Activated T-helper 17 cell treated with anti-CD3 and anti-CD28 coated beads, Interleukin-2, amount 50 U/mL, for 72 hours (primary cell): ENCODE measurements at regions not wholly inside any gene's neighbourhood (a gene's known extent, or its start where the extent isn't known, plus 50 kb on each side); places are given as distances from the start of the nearest gene placed in this dataset.
"Not testable (repeated sequence)": the region's sequence is repeated elsewhere in the genome, so short reads cannot be mapped to it uniquely, and the experiment has no call there.

ENCODE experiments used
- ATAC-seq: fragments of 150-1000 bp; cut with Tn5 transposase; replicated peaks from 2 replicates; pipeline ENCODE4 v1.10.0; 2021; ENCODE audit warnings: mild to moderate bottlenecking, moderate library complexity
- H3K27ac Mint-ChIP-seq: one replicate; pipeline ENCODE4 v1.8.0; 2022; ENCODE audit warnings: mixed read lengths
- H3K27me3 Mint-ChIP-seq: one replicate; pipeline ENCODE4 v1.8.0; 2022; ENCODE audit warnings: mixed read lengths
- H3K36me3 Mint-ChIP-seq: one replicate; pipeline ENCODE4 v1.8.0; 2022; ENCODE audit warnings: low read depth, mild to moderate bottlenecking, mixed read lengths
- H3K4me1 Mint-ChIP-seq: one replicate; pipeline ENCODE4 v1.8.0; 2022; ENCODE audit warnings: mixed read lengths
- H3K4me3 Mint-ChIP-seq: one replicate; pipeline ENCODE4 v1.8.0; 2022; ENCODE audit warnings: mild to moderate bottlenecking, mixed read lengths
- H3K9me3 Mint-ChIP-seq: one replicate; pipeline ENCODE4 v1.8.0; 2022; ENCODE audit warnings: mixed read lengths

DNA sequence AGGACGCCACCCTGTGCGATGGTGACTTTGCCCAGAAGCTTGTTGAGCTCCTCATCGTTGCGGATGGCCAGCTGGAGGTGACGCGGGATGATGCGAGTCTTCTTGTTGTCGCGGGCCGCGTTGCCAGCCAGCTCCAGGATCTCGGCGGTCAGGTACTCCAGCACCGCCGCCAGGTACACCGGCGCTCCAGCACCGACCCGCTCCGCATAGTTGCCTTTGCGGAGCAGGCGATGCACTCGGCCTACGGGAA lies 97.9 kb downstream of the OR2B2 start:
- Mint-ChIP-seq H3K4me3 (peak overlapping the region; percentile 89), H3K36me3 (peaks cover 26% of the 10 kb centered on the region), H3K27ac (peak overlapping the region; percentile 91)
- not testable (repeated sequence) for H3K27me3 Mint-ChIP-seq, H3K4me1 Mint-ChIP-seq, H3K9me3 Mint-ChIP-seq
- peak; percentile 19 for ATAC-seq

- peaks cover 28% of the 10 kb centered on the region for H3K36me3 Mint-ChIP-seq
- peak overlapping the region; percentile 89 for H3K4me3 Mint-ChIP-seq
- no peak for ATAC-seq
- H3K9me3 Mint-ChIP-seq: no peaks in the 10 kb centered on the region
- no peak overlapping the region for H3K27ac Mint-ChIP-seq
- peaks cover 5% of the 10 kb centered on the region for H3K4me1 Mint-ChIP-seq
- H3K27me3 Mint-ChIP-seq: no peaks in the 10 kb centered on the region
Observed at GRCh38 chr6:27812805-27813492, 99.2 kb downstream of the OR2B2 start.

DNA sequence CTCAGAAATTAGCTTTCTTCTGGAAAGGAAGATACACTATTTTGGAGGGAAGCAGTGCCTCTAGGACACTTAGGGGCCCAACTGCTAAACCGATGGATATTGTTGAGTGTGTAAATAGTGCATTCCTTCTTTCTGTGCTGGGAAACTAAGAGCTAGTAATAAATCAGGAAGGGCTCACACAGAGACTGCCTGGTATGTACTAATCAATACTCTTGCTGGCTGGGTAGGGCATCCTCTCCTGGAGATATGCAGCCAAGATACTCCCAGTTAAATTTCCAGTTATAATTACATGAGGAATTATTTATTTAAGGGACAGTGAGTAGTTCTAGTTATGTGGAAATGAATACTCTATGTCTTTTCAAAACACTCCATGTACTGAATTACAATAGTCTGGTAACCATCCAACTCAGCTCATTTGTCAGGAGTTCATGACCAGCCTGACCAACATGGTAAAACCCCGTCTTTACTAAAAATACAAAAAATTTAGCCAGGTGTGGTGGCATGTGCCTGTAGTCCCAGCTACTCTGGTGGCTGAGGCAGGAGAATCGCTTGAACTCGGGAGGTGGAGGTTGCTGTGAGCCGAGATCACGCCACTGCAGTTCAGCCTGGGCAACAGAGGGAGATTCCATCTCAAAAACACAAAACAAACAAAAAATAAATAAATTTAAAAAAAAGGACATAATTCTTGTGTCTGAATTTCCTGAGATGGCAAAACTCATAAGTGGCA lies 100.0 kb downstream of the OR2B2 start:
- Mint-ChIP-seq H3K9me3 (no peaks in the 10 kb centered on the region), H3K4me3 (peak overlapping the region; percentile 89), H3K27me3 (no peaks in the 10 kb centered on the region), H3K27ac (no peak overlapping the region), H3K36me3 (peaks cover 34% of the 10 kb centered on the region), H3K4me1 (peaks cover 10% of the 10 kb centered on the region)
- no peak for ATAC-seq

DNA sequence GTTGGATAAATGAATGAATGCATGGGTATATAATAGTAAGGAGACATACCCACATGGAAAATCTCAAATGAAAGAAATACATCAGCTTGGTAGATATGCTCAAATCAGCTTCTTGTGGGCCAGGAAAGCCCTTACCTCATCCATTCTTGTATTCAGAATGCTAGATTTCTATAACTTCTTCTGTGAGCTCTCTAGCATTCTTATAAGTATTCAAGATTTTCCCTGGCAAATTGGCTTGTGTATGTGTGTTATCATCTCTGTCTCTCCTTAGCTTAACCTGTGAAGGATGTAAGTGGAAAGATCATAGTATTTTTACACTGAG lies 100.8 kb downstream of the OR2B2 start:
- peak overlapping the region; percentile 91 for H3K27ac Mint-ChIP-seq
- peaks cover 14% of the 10 kb centered on the region for H3K4me1 Mint-ChIP-seq
- H3K9me3 Mint-ChIP-seq: no peaks in the 10 kb centered on the region
- H3K36me3 Mint-ChIP-seq: peaks cover 39% of the 10 kb centered on the region
- ATAC-seq: no peak
- H3K4me3 Mint-ChIP-seq: peak overlapping the region; percentile 96
- no peaks in the 10 kb centered on the region for H3K27me3 Mint-ChIP-seq

- H3K4me3 Mint-ChIP-seq: peak overlapping the region; percentile 96
- H3K9me3 Mint-ChIP-seq: no peaks in the 10 kb centered on the region
- H3K4me1 Mint-ChIP-seq: peaks cover 14% of the 10 kb centered on the region
- peaks cover 39% of the 10 kb centered on the region for H3K36me3 Mint-ChIP-seq
- H3K27me3 Mint-ChIP-seq: no peaks in the 10 kb centered on the region
- peak overlapping the region; percentile 91 for H3K27ac Mint-ChIP-seq
- no peak for ATAC-seq
Observed at GRCh38 chr6:27810768-27811450, 101.3 kb downstream of the OR2B2 start.

GRCh38 chr6:27809939-27810767 lies 102.0 kb downstream of the OR2B2 start:
- Mint-ChIP-seq H3K27ac (peak overlapping the region; percentile 91), H3K4me1 (peaks cover 17% of the 10 kb centered on the region), H3K27me3 (no peaks in the 10 kb centered on the region), H3K36me3 (peaks cover 39% of the 10 kb centered on the region), H3K4me3 (peak overlapping the region; percentile 96), H3K9me3 (no peaks in the 10 kb centered on the region)
- peak; percentile 46 for ATAC-seq

- Mint-ChIP-seq H3K27me3 (no peaks in the 10 kb centered on the region), H3K36me3 (peaks cover 31% of the 10 kb centered on the region), H3K9me3 (no peaks in the 10 kb centered on the region), H3K4me1 (peaks cover 13% of the 10 kb centered on the region), H3K4me3 (peak overlapping the region; percentile 96), H3K27ac (peak overlapping the region; percentile 96)
- no peak for ATAC-seq
Observed at GRCh38 chr6:27809067-27809938, 102.9 kb downstream of the OR2B2 start.

DNA sequence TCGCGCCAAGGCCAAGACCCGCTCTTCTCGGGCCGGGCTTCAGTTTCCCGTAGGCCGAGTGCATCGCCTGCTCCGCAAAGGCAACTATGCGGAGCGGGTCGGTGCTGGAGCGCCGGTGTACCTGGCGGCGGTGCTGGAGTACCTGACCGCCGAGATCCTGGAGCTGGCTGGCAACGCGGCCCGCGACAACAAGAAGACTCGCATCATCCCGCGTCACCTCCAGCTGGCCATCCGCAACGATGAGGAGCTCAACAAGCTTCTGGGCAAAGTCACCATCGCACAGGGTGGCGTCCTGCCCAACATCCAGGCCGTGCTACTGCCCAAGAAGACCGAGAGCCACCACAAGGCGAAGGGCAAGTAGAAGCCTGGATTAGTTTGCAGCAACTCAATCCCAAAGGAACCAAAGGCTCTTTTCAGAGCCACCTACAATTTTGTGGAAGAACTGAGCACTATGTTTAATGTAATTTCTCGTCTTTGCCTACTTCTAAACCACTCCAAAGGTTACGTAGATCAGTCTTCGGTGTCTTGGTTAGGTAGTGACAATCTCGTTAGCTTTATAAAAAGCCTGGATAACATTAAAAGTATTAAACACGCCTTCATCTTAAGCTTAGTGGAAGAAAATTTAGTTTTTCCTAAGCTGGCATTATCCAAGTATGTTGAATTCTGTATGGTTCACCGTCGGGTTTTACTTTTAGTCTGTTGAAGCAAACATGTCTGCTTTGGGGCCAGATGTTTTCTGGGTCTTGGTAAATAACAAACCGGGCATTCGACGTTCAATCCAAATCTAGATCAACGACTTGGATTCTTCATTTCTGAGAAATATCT lies 103.7 kb downstream of the OR2B2 start:
- Mint-ChIP-seq H3K27ac (peak overlapping the region; percentile 96), H3K4me3 (peak overlapping the region; percentile 96), H3K36me3 (peaks cover 27% of the 10 kb centered on the region), H3K4me1 (peaks cover 13% of the 10 kb centered on the region)
- ATAC-seq: peak; percentile 0
- H3K27me3 Mint-ChIP-seq, H3K9me3 Mint-ChIP-seq: not testable (repeated sequence)

DNA sequence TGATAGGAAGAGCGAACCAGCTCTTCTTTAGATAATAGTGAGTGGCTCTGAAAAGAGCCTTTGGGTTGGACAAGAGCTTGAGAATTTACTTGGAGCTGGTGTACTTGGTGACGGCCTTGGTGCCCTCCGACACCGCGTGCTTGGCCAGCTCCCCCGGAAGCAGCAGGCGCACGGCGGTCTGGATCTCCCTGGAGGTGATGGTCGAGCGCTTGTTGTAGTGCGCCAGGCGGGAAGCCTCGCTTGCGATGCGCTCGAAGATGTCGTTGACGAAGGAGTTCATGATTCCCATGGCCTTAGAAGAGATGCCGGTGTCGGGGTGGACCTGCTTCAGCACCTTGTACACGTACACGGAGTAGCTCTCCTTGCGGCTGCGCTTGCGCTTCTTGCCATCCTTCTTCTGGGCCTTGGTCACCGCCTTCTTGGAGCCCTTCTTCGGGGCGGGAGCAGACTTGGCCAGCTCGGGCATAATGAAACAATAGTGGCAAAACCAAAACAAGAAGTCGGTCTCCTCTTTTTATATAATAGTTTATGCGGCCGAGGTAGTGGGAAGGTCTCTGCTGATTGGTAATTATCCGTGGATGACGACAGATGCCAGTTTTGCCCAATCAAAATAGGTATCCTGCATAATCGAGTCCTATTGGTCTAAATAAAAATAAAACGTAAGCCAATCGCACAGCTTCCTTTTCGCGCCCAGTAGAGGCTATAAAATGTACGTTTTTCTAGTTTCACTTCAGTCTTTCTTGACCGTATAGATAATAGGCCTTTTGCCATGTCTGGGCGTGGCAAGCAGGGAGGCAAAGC lies 104.6 kb downstream of the OR2B2 start:
- not testable (repeated sequence) for H3K27me3 Mint-ChIP-seq

GRCh38 chr6:27806981-27807440 lies 105.2 kb downstream of the OR2B2 start:
- H3K4me1 Mint-ChIP-seq: peaks cover 13% of the 10 kb centered on the region
- peaks cover 27% of the 10 kb centered on the region for H3K36me3 Mint-ChIP-seq
- no peaks in the 10 kb centered on the region for H3K9me3 Mint-ChIP-seq
- H3K27ac Mint-ChIP-seq: peak overlapping the region; percentile 96
- H3K4me3 Mint-ChIP-seq: peak overlapping the region; percentile 96
- no peak for ATAC-seq
- H3K27me3 Mint-ChIP-seq: no peaks in the 10 kb centered on the region

More for the DNA sequence above, 104.6 kb downstream of the OR2B2 start:
- peak overlapping the region; percentile 96 for H3K4me3 Mint-ChIP-seq
- ATAC-seq: peak; percentile 80
- H3K36me3 Mint-ChIP-seq: peaks cover 27% of the 10 kb centered on the region
- H3K27ac Mint-ChIP-seq: peak overlapping the region; percentile 96
- peaks cover 13% of the 10 kb centered on the region for H3K4me1 Mint-ChIP-seq
- not testable (repeated sequence) for H3K9me3 Mint-ChIP-seq

DNA sequence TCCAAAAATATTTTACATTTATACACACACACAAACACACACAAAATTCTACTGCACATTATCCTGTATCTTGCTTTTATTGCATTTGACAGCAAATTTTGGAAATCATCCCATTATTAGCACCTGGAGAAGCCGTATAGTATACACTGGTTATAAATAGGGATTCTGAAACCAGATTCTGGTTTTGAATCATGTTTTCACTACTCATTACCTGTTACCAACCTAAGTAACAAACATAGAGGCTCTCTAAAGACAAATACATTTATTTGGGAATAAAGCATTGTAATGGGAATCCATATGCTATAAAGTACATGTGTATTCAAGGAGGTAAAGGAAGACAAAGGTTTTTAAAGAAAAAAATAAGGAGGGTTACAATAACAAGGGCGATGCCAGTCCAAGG lies 106.8 kb downstream of the OR2B2 start:
- no peaks in the 10 kb centered on the region for H3K27me3 Mint-ChIP-seq
- H3K27ac Mint-ChIP-seq: no peak overlapping the region
- H3K36me3 Mint-ChIP-seq: peaks cover 21% of the 10 kb centered on the region
- peaks cover 13% of the 10 kb centered on the region for H3K4me1 Mint-ChIP-seq
- peak overlapping the region; percentile 45 for H3K4me3 Mint-ChIP-seq
- no peaks in the 10 kb centered on the region for H3K9me3 Mint-ChIP-seq
- ATAC-seq: no peak

- peaks cover 13% of the 10 kb centered on the region for H3K4me1 Mint-ChIP-seq
- no peak overlapping the region for H3K27ac Mint-ChIP-seq
- no peaks in the 10 kb centered on the region for H3K9me3 Mint-ChIP-seq
- H3K27me3 Mint-ChIP-seq: no peaks in the 10 kb centered on the region
- H3K36me3 Mint-ChIP-seq: peaks cover 16% of the 10 kb centered on the region
- no peak overlapping the region for H3K4me3 Mint-ChIP-seq
- ATAC-seq: no peak
Observed at GRCh38 chr6:27804851-27805250, 107.3 kb downstream of the OR2B2 start.
